ENCODE measurements at regions not wholly inside any gene's neighbourhood (a gene's known extent, or its start where the extent isn't known, plus 50 kb on each side); places are given as distances from the start of the nearest gene placed in this dataset.

GRCh38 chr10:61071580-61071979, 127.6 kb upstream of the RHOBTB1 start:
- no peak overlapping the region for H2AFZ ChIP-seq (ENCODE audit: low read length)
- DNase-seq (no peak), ATAC-seq (no peak)
- BruUV-seq (replicated peaks): no TSS peak
- H3K9ac ChIP-seq (ENCODE audit: low read length): no peak overlapping the region
- intact Hi-C loops (cut with micrococcal nuclease): no loop called here
- POLR2A ChIA-PET (ENCODE audit: unreplicated experiment): no interaction called here
- CTCF ChIA-PET: no interaction called here
- no peaks in the 10 kb centered on the region for H3K9me2 ChIP-seq (replicated peaks; ENCODE audit: low read length)
- peaks cover 25% of the 10 kb centered on the region for H3K27me3 ChIP-seq (ENCODE audit: low read length)
- H4K20me1 ChIP-seq (ENCODE audit: low read length): no peaks in the 10 kb centered on the region
- TF ChIP-seq EZH2phosphoT487 (IDR thresholded peaks at IDR 0.05; ENCODE audit: borderline replicate concordance, low read length) (no peak), CTCF (conservative IDR thresholded peaks at IDR 0.05; ENCODE audit: low read depth, low read length) (no peak), EZH2 (IDR thresholded peaks at IDR 0.05; ENCODE audit: low read length, unreplicated experiment) (no peak)
- no peaks in the 10 kb centered on the region for H3K9me3 ChIP-seq (ENCODE audit: low read length)
- no peaks in the 10 kb centered on the region for H3K36me3 ChIP-seq (ENCODE audit: low read depth, low read length)
- H3K27ac ChIP-seq (ENCODE audit: low read length): no peak overlapping the region
- no peaks in the 10 kb centered on the region for H3K4me1 ChIP-seq (ENCODE audit: insufficient read depth, low read length)
- H3F3A ChIP-seq (ENCODE audit: low read length, unreplicated experiment): no peaks in the 10 kb centered on the region
- H3K4me2 ChIP-seq (ENCODE audit: low read length): no peak overlapping the region
- H3K4me3 ChIP-seq (ENCODE audit: low read length): no peak overlapping the region
- no peaks in the 10 kb centered on the region for H3K79me2 ChIP-seq (ENCODE audit: low read length)

- H3K9ac ChIP-seq (ENCODE audit: low read length): no peak overlapping the region
- no peaks in the 10 kb centered on the region for H3K9me3 ChIP-seq (ENCODE audit: low read length)
- POLR2A ChIA-PET (ENCODE audit: unreplicated experiment): no interaction called here
- ATAC-seq (no peak), DNase-seq (no peak)
- H3K9me2 ChIP-seq (replicated peaks; ENCODE audit: low read length): no peaks in the 10 kb centered on the region
- peaks cover 37% of the 10 kb centered on the region for H3K27me3 ChIP-seq (ENCODE audit: low read length)
- no peaks in the 10 kb centered on the region for H3K36me3 ChIP-seq (ENCODE audit: low read depth, low read length)
- no peak overlapping the region for H3K4me2 ChIP-seq (ENCODE audit: low read length)
- BruUV-seq (replicated peaks): no TSS peak
- no peak for TF ChIP-seq EZH2 (IDR thresholded peaks at IDR 0.05; ENCODE audit: low read length, unreplicated experiment)
- TF ChIP-seq CTCF (conservative IDR thresholded peaks at IDR 0.05; ENCODE audit: low read depth, low read length): no peak
- no peak for TF ChIP-seq EZH2phosphoT487 (IDR thresholded peaks at IDR 0.05; ENCODE audit: borderline replicate concordance, low read length)
- no peak overlapping the region for H3K4me3 ChIP-seq (ENCODE audit: low read length)
- no peaks in the 10 kb centered on the region for H3K79me2 ChIP-seq (ENCODE audit: low read length)
- no peaks in the 10 kb centered on the region for H4K20me1 ChIP-seq (ENCODE audit: low read length)
- CTCF ChIA-PET: no interaction called here
- no peaks in the 10 kb centered on the region for H3K4me1 ChIP-seq (ENCODE audit: insufficient read depth, low read length)
- H3K27ac ChIP-seq (ENCODE audit: low read length): no peak overlapping the region
- no peaks in the 10 kb centered on the region for H3F3A ChIP-seq (ENCODE audit: low read length, unreplicated experiment)
- no peak overlapping the region for H2AFZ ChIP-seq (ENCODE audit: low read length)
- intact Hi-C loops (cut with micrococcal nuclease): no loop called here
Observed at GRCh38 chr10:61068471-61068870, 124.5 kb upstream of the RHOBTB1 start.

- Histone ChIP-seq H4K20me1 (ENCODE audit: low read length) (no peaks in the 10 kb centered on the region), H3K9me2 (replicated peaks; ENCODE audit: low read length) (no peaks in the 10 kb centered on the region), H3K27me3 (ENCODE audit: low read length) (peaks cover 37% of the 10 kb centered on the region), H3K4me2 (ENCODE audit: low read length) (no peak overlapping the region), H3F3A (ENCODE audit: low read length, unreplicated experiment) (no peaks in the 10 kb centered on the region), H3K4me3 (ENCODE audit: low read length) (no peak overlapping the region), H3K9me3 (ENCODE audit: low read length) (no peaks in the 10 kb centered on the region), H3K9ac (ENCODE audit: low read length) (no peak overlapping the region), H3K27ac (ENCODE audit: low read length) (no peak overlapping the region), H3K79me2 (ENCODE audit: low read length) (no peaks in the 10 kb centered on the region), H3K4me1 (ENCODE audit: insufficient read depth, low read length) (no peaks in the 10 kb centered on the region), H2AFZ (ENCODE audit: low read length) (no peak overlapping the region), H3K36me3 (ENCODE audit: low read depth, low read length) (no peaks in the 10 kb centered on the region)
- TF ChIP-seq EZH2phosphoT487 (IDR thresholded peaks at IDR 0.05; ENCODE audit: borderline replicate concordance, low read length): no peak
- no peak for TF ChIP-seq EZH2 (IDR thresholded peaks at IDR 0.05; ENCODE audit: low read length, unreplicated experiment)
- ChIA-PET CTCF (no interaction called here), POLR2A (ENCODE audit: unreplicated experiment) (no interaction called here)
- intact Hi-C loops (cut with micrococcal nuclease): no loop called here
- no TSS peak for BruUV-seq (replicated peaks)
- DNase-seq (no peak), ATAC-seq (no peak)
Observed at GRCh38 chr10:61067671-61068336, 123.8 kb upstream of the RHOBTB1 start.
